Vagina (tissue), 2 donors: ENCODE measurements at regions not wholly inside any gene's neighbourhood (a gene's known extent, or its start where the extent isn't known, plus 50 kb on each side); places are given as distances from the start of the nearest gene placed in this dataset.

Experiments used
- POLR2A ChIP-seq, 2 donors: fragments of 450-650 bp; IDR thresholded peaks; one replicate each; pipeline ENCODE4 v1.6.1; 2017; ENCODE audit warnings: antibody characterized with exemption in 2 of 2, mild to moderate bottlenecking in 2 of 2, moderate library complexity in 2 of 2
- TF ChIP-seq, protein P1 (sequence below), 3 experiments: fragments of 450-650 bp in 2 of 3; fragments of 200-600 bp in 1 of 3; sonication (generic) in 1 of 3; IDR thresholded peaks; one replicate each; pipeline ENCODE4 v1.5.1; 2017 to 2019; ENCODE audit warnings: antibody characterized with exemption in 3 of 3, mild to moderate bottlenecking in 2 of 3, moderate library complexity in 2 of 3

- TF ChIP-seq, protein P1, sequence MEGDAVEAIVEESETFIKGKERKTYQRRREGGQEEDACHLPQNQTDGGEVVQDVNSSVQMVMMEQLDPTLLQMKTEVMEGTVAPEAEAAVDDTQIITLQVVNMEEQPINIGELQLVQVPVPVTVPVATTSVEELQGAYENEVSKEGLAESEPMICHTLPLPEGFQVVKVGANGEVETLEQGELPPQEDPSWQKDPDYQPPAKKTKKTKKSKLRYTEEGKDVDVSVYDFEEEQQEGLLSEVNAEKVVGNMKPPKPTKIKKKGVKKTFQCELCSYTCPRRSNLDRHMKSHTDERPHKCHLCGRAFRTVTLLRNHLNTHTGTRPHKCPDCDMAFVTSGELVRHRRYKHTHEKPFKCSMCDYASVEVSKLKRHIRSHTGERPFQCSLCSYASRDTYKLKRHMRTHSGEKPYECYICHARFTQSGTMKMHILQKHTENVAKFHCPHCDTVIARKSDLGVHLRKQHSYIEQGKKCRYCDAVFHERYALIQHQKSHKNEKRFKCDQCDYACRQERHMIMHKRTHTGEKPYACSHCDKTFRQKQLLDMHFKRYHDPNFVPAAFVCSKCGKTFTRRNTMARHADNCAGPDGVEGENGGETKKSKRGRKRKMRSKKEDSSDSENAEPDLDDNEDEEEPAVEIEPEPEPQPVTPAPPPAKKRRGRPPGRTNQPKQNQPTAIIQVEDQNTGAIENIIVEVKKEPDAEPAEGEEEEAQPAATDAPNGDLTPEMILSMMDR (IDR thresholded peaks at IDR 0.05): no peak
- TF ChIP-seq POLR2A (IDR thresholded peaks at IDR 0.05): no peak
These were observed 821.6 kb downstream of the PDCD6IP start for GRCh38 chr3:34619990-34620389.
